NCI-H146 (cell line): ENCODE measurements at regions not wholly inside any gene's neighbourhood (a gene's known extent, or its start where the extent isn't known, plus 50 kb on each side); places are given as distances from the start of the nearest gene placed in this dataset.
"Not testable (repeated sequence)": the region's sequence is repeated elsewhere in the genome, so short reads cannot be mapped to it uniquely, and the experiment has no call there.

ENCODE experiments used
- DNase-seq: peaks from one replicate; lab custom pipeline; 2025; lab: John Stamatoyannopoulos, UW

- DNase-seq: no peak
Observed at GRCh38 chr5:7087719-7088297, 308.1 kb upstream of the ADCY2 start.

- no peak for DNase-seq
Observed at GRCh38 chr5:7088849-7089248, 307.1 kb upstream of the ADCY2 start.

- DNase-seq: no peak
Observed at GRCh38 chr5:7094626-7095025, 301.3 kb upstream of the ADCY2 start.

- no peak for DNase-seq
Observed at GRCh38 chr5:7096294-7096693, 299.6 kb upstream of the ADCY2 start.

- no peak for DNase-seq
Observed at GRCh38 chr5:7105358-7105757, 290.6 kb upstream of the ADCY2 start.

- no peak for DNase-seq
Observed at GRCh38 chr5:7117961-7118360, 278.0 kb upstream of the ADCY2 start.

GRCh38 chr5:7131680-7132079, 264.3 kb upstream of the ADCY2 start:
- DNase-seq: no peak

- DNase-seq: no peak
Observed at GRCh38 chr5:7146886-7147285, 249.1 kb upstream of the ADCY2 start.

- DNase-seq: no peak
Observed at GRCh38 chr5:7157083-7157482, 238.9 kb upstream of the ADCY2 start.

GRCh38 chr5:7169240-7169878, 226.6 kb upstream of the ADCY2 start:
- DNase-seq: no peak

GRCh38 chr5:7170785-7171184, 225.2 kb upstream of the ADCY2 start:
- not testable (repeated sequence) for DNase-seq

- no peak for DNase-seq
Observed at GRCh38 chr5:7179364-7179763, 216.6 kb upstream of the ADCY2 start.

GRCh38 chr5:7181841-7182240, 214.1 kb upstream of the ADCY2 start:
- DNase-seq: no peak

- no peak for DNase-seq
Observed at GRCh38 chr5:7185742-7186141, 210.2 kb upstream of the ADCY2 start.

GRCh38 chr5:7186818-7187217, 209.1 kb upstream of the ADCY2 start:
- DNase-seq: no peak

- no peak for DNase-seq
Observed at GRCh38 chr5:7190712-7191250, 205.2 kb upstream of the ADCY2 start.

- no peak for DNase-seq
Observed at GRCh38 chr5:7192016-7192415, 203.9 kb upstream of the ADCY2 start.

- DNase-seq: no peak
Observed at GRCh38 chr5:7202846-7203245, 193.1 kb upstream of the ADCY2 start.

GRCh38 chr5:7207979-7208378, 188.0 kb upstream of the ADCY2 start:
- no peak for DNase-seq

- DNase-seq: no peak
Observed at GRCh38 chr5:7208938-7209337, 187.0 kb upstream of the ADCY2 start.

- DNase-seq: no peak
Observed at GRCh38 chr5:7209658-7210057, 186.3 kb upstream of the ADCY2 start.

- no peak for DNase-seq
Observed at GRCh38 chr5:7210549-7210948, 185.4 kb upstream of the ADCY2 start.

- no peak for DNase-seq
Observed at GRCh38 chr5:7213525-7213924, 182.4 kb upstream of the ADCY2 start.

- no peak for DNase-seq
Observed at GRCh38 chr5:7214906-7215416, 181.0 kb upstream of the ADCY2 start.
